ENCODE measurements at regions not wholly inside any gene's neighbourhood (a gene's known extent, or its start where the extent isn't known, plus 50 kb on each side); places are given as distances from the start of the nearest gene placed in this dataset.

DNA sequence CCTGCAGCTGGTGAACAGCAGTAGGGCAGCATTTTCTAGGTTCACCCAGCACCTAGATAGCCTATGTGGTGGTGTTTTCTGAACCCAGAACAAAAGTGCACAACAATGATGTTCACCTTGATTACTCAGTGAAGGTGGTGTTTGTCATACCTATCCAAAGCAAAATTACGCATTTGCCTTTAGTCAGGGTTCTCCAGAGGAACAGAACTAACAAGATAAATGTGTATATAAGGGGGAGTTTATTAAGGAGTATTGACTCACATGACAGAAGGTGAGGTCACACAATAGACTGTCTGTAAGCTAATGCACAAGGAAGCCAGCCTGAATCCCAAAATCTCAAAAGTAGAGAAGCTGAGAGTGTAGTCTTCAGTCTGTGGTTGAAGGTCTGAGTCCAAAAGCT lies 85.9 kb upstream of the NLGN4Y start:
- H3K4me2 ChIP-seq (ENCODE audit: extremely low read depth, insufficient read depth, low read length): no peak overlapping the region
- no peaks in the 10 kb centered on the region for H4K20me1 ChIP-seq (ENCODE audit: control insufficient read depth, extremely low read depth, insufficient read depth, low read length)
- TF ChIP-seq EZH2 (IDR thresholded peaks at IDR 0.05; ENCODE audit: low read length, missing control alignments): no peak
- H3K36me3 ChIP-seq (ENCODE audit: control insufficient read depth, insufficient read depth, low read length): no peaks in the 10 kb centered on the region
- no peak overlapping the region for H3K9ac ChIP-seq (ENCODE audit: insufficient read depth, low read length)
- no peaks in the 10 kb centered on the region for H3K79me2 ChIP-seq (ENCODE audit: control insufficient read depth, insufficient read depth, low read length)
- H3K4me1 ChIP-seq (ENCODE audit: control insufficient read depth, extremely low read depth, insufficient read depth, low read length): no peaks in the 10 kb centered on the region
- no peak for DNase-seq (ENCODE audit: low read depth in 2 of 2)
- H3K9me3 ChIP-seq (ENCODE audit: control insufficient read depth, insufficient read depth, low read depth, low read length): no peaks in the 10 kb centered on the region
- H3K27ac ChIP-seq (ENCODE audit: insufficient read depth, low read length): no peak overlapping the region
- H3K4me3 ChIP-seq (replicated peaks in 1 of 4; ENCODE audit: control extremely low read depth in 1 of 4, insufficient read depth in 1 of 4, low read depth in 3 of 4, low read length in 4 of 4): no peak overlapping the region
- H2AFZ ChIP-seq (ENCODE audit: low read length): no peak overlapping the region
- no peaks in the 10 kb centered on the region for H3K27me3 ChIP-seq (ENCODE audit: control insufficient read depth, insufficient read depth, low read length)

GRCh38 chrY:14444550-14444949 lies 79.8 kb upstream of the NLGN4Y start:
- no peaks in the 10 kb centered on the region for H3K79me2 ChIP-seq (ENCODE audit: control insufficient read depth, insufficient read depth, low read length)
- no peaks in the 10 kb centered on the region for H4K20me1 ChIP-seq (ENCODE audit: control insufficient read depth, extremely low read depth, insufficient read depth, low read length)
- no peak overlapping the region for H3K4me3 ChIP-seq (replicated peaks in 1 of 4; ENCODE audit: control extremely low read depth in 1 of 4, insufficient read depth in 1 of 4, low read depth in 3 of 4, low read length in 4 of 4)
- DNase-seq (ENCODE audit: low read depth in 2 of 2): no peak
- H3K9me3 ChIP-seq (ENCODE audit: control insufficient read depth, insufficient read depth, low read depth, low read length): no peaks in the 10 kb centered on the region
- H2AFZ ChIP-seq (ENCODE audit: low read length): no peak overlapping the region
- no peaks in the 10 kb centered on the region for H3K27me3 ChIP-seq (ENCODE audit: control insufficient read depth, insufficient read depth, low read length)
- H3K9ac ChIP-seq (ENCODE audit: insufficient read depth, low read length): no peak overlapping the region
- no peak overlapping the region for H3K27ac ChIP-seq (ENCODE audit: insufficient read depth, low read length)
- no peaks in the 10 kb centered on the region for H3K36me3 ChIP-seq (ENCODE audit: control insufficient read depth, insufficient read depth, low read length)
- no peaks in the 10 kb centered on the region for H3K4me1 ChIP-seq (ENCODE audit: control insufficient read depth, extremely low read depth, insufficient read depth, low read length)
- no peak overlapping the region for H3K4me2 ChIP-seq (ENCODE audit: extremely low read depth, insufficient read depth, low read length)
- TF ChIP-seq EZH2 (IDR thresholded peaks at IDR 0.05; ENCODE audit: low read length, missing control alignments) (no peak), CTCF (conservative IDR thresholded peaks at IDR 0.05 in 1 of 2, IDR thresholded peaks at IDR 0.05 in 1 of 2; ENCODE audit: low read depth in 1 of 2, low read length in 2 of 2) (no peak)

DNA sequence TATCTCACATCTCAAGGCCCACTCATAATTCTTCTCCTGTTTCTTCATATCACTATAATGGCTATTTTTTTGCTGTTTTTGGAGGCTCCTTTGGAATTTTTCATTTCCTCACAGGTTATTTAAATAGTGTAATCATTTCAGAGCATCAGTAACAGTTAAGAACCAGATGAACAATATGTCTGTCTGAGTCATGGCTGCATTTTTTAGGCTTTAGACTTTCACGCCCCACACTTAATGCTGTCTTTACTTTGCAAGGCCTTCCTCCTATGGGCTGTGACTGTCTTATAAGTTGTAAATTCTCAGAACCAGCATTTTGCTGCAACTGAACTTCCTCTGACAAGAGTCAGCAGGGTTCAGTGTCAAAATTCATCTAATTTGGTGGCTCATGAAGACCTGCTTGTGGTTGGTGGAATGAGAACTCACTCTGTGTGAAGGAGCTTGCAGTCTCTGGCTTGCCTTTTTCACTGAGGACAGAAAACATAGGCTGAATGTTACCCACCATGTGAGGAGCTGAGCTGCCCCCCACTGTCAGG lies 56.1 kb upstream of the NLGN4Y start:
- DNase-seq (ENCODE audit: low read depth in 2 of 2): no peak
- no peak overlapping the region for H3K27ac ChIP-seq (ENCODE audit: insufficient read depth, low read length)

More for the DNA sequence above, 56.1 kb upstream of the NLGN4Y start:
- Histone ChIP-seq H3K9me3 (ENCODE audit: control insufficient read depth, insufficient read depth, low read depth, low read length) (no peaks in the 10 kb centered on the region), H3K4me3 (replicated peaks in 1 of 4; ENCODE audit: control extremely low read depth in 1 of 4, insufficient read depth in 1 of 4, low read depth in 3 of 4, low read length in 4 of 4) (no peak overlapping the region), H3K79me2 (ENCODE audit: control insufficient read depth, insufficient read depth, low read length) (no peaks in the 10 kb centered on the region), H3K4me2 (ENCODE audit: extremely low read depth, insufficient read depth, low read length) (no peak overlapping the region), H3K27me3 (ENCODE audit: control insufficient read depth, insufficient read depth, low read length) (no peaks in the 10 kb centered on the region), H3K9ac (ENCODE audit: insufficient read depth, low read length) (no peak overlapping the region), H2AFZ (ENCODE audit: low read length) (no peak overlapping the region), H3K4me1 (ENCODE audit: control insufficient read depth, extremely low read depth, insufficient read depth, low read length) (no peaks in the 10 kb centered on the region), H3K36me3 (ENCODE audit: control insufficient read depth, insufficient read depth, low read length) (no peaks in the 10 kb centered on the region), H4K20me1 (ENCODE audit: control insufficient read depth, extremely low read depth, insufficient read depth, low read length) (no peaks in the 10 kb centered on the region)
- TF ChIP-seq EZH2 (IDR thresholded peaks at IDR 0.05; ENCODE audit: low read length, missing control alignments) (no peak), CTCF (conservative IDR thresholded peaks at IDR 0.05 in 1 of 2, IDR thresholded peaks at IDR 0.05 in 1 of 2; ENCODE audit: low read depth in 1 of 2, low read length in 2 of 2) (no peak)
